ENCODE measurements at regions not wholly inside any gene's neighbourhood (a gene's known extent, or its start where the extent isn't known, plus 50 kb on each side); places are given as distances from the start of the nearest gene placed in this dataset.

DNA sequence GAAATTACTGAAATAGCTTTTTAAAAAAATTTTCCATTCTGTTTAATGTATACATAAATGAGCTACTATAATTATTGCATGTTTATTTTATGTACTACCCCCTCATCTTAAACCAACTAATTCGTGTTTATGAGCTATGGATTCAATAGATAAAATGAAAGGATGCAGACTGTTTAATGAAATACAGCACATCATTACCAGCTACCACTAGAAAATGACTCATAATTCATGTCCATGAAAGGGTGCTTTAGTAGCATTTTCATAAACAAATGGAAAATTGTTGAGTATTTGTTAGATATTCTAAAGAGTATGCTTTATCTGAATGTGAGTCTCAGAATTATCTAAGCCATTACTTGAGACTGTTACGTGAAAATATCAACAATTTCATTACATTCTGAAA is 1590.1 kb downstream of the HACE1 start:
- TF ChIP-seq, protein P1, sequence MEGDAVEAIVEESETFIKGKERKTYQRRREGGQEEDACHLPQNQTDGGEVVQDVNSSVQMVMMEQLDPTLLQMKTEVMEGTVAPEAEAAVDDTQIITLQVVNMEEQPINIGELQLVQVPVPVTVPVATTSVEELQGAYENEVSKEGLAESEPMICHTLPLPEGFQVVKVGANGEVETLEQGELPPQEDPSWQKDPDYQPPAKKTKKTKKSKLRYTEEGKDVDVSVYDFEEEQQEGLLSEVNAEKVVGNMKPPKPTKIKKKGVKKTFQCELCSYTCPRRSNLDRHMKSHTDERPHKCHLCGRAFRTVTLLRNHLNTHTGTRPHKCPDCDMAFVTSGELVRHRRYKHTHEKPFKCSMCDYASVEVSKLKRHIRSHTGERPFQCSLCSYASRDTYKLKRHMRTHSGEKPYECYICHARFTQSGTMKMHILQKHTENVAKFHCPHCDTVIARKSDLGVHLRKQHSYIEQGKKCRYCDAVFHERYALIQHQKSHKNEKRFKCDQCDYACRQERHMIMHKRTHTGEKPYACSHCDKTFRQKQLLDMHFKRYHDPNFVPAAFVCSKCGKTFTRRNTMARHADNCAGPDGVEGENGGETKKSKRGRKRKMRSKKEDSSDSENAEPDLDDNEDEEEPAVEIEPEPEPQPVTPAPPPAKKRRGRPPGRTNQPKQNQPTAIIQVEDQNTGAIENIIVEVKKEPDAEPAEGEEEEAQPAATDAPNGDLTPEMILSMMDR (IDR thresholded peaks at IDR 0.05): no peak
- no peak for TF ChIP-seq POLR2A (IDR thresholded peaks at IDR 0.05)

Measured in tibial nerve (tissue), 3 donors.